ENCODE measurements at regions not wholly inside any gene's neighbourhood (a gene's known extent, or its start where the extent isn't known, plus 50 kb on each side); places are given as distances from the start of the nearest gene placed in this dataset.

- Histone ChIP-seq H3K9me3 (ENCODE audit: control insufficient read depth in 2 of 3, low read length in 3 of 3) (no peaks in the 10 kb centered on the region), H3K27ac (ENCODE audit: low read depth, low read length) (no peak overlapping the region), H3K27me3 (ENCODE audit: control insufficient read depth in 2 of 2, insufficient read depth in 2 of 2, low read length in 2 of 2) (no peaks in the 10 kb centered on the region), H3K36me3 (ENCODE audit: control insufficient read depth in 2 of 3, insufficient read depth in 3 of 3, low read length in 3 of 3) (no peaks in the 10 kb centered on the region), H3K4me1 (ENCODE audit: control insufficient read depth in 2 of 2, insufficient read depth in 2 of 2, low read length in 2 of 2) (no peaks in the 10 kb centered on the region), H3K4me3 (ENCODE audit: low read length) (no peak overlapping the region)
- ChIA-PET POLR2A (no interaction called here), CTCF (no interaction called here)
- Mint-ChIP-seq H3K27me3 (peaks cover 0 to 20% (median 5%) of the 10 kb centered on the region in 5 donors), H3K9me3 (peaks cover 0 to 18% (median 8%) of the 10 kb centered on the region in 11 donors), H3K4me3 (peak overlapping the region in 1 of 10 donors; percentile 1), H3K4me1 (no peaks in the 10 kb centered on the region), H3K27ac (no peak overlapping the region), H3K36me3 (no peaks in the 10 kb centered on the region)
- ATAC-seq: no peak
- DNase-seq: no peak
- intact Hi-C loops (cut with micrococcal nuclease): no loop called here
These were observed 610.5 kb upstream of the PFKP start for GRCh38 chr10:2456834-2457233.

GRCh38 chr10:2445370-2445769, 622.0 kb upstream of the PFKP start:
- Histone ChIP-seq H3K27me3 (ENCODE audit: control insufficient read depth in 2 of 2, insufficient read depth in 2 of 2, low read length in 2 of 2) (no peaks in the 10 kb centered on the region), H3K9me3 (ENCODE audit: control insufficient read depth in 2 of 3, low read length in 3 of 3) (no peaks in the 10 kb centered on the region), H3K4me3 (ENCODE audit: low read length) (no peak overlapping the region), H3K4me1 (ENCODE audit: control insufficient read depth in 2 of 2, insufficient read depth in 2 of 2, low read length in 2 of 2) (no peaks in the 10 kb centered on the region), H3K27ac (ENCODE audit: low read depth, low read length) (no peak overlapping the region), H3K36me3 (ENCODE audit: control insufficient read depth in 2 of 3, insufficient read depth in 3 of 3, low read length in 3 of 3) (no peaks in the 10 kb centered on the region)
- Mint-ChIP-seq H3K27me3 (peaks cover 0 to 4% (median 3%) of the 10 kb centered on the region in 5 donors), H3K27ac (no peak overlapping the region), H3K4me1 (no peaks in the 10 kb centered on the region), H3K36me3 (no peaks in the 10 kb centered on the region), H3K9me3 (peaks cover 0 to 18% (median 1%) of the 10 kb centered on the region in 11 donors), H3K4me3 (no peak overlapping the region)
- intact Hi-C loops (cut with micrococcal nuclease): no loop called here
- ATAC-seq: no peak
- no peak for DNase-seq
- ChIA-PET POLR2A (no interaction called here), CTCF (no interaction called here)

- CTCF ChIA-PET: no interaction called here
- Mint-ChIP-seq H3K36me3 (no peaks in the 10 kb centered on the region), H3K4me1 (no peaks in the 10 kb centered on the region), H3K27ac (no peak overlapping the region), H3K27me3 (peaks cover 0 to 9% (median 5%) of the 10 kb centered on the region in 5 donors), H3K4me3 (no peak overlapping the region), H3K9me3 (peaks cover 0 to 3% (median 0%) of the 10 kb centered on the region in 11 donors)
- no peak for ATAC-seq
- intact Hi-C loops (cut with micrococcal nuclease): no loop called here
- Histone ChIP-seq H3K4me3 (ENCODE audit: low read length) (no peak overlapping the region), H3K27ac (ENCODE audit: low read depth, low read length) (no peak overlapping the region), H3K9me3 (ENCODE audit: control insufficient read depth in 2 of 3, low read length in 3 of 3) (no peaks in the 10 kb centered on the region), H3K27me3 (ENCODE audit: control insufficient read depth in 2 of 2, insufficient read depth in 2 of 2, low read length in 2 of 2) (no peaks in the 10 kb centered on the region), H3K36me3 (ENCODE audit: control insufficient read depth in 2 of 3, insufficient read depth in 3 of 3, low read length in 3 of 3) (no peaks in the 10 kb centered on the region), H3K4me1 (ENCODE audit: control insufficient read depth in 2 of 2, insufficient read depth in 2 of 2, low read length in 2 of 2) (no peaks in the 10 kb centered on the region)
- DNase-seq: no peak
- POLR2A ChIA-PET: no interaction called here
These were observed 627.4 kb upstream of the PFKP start for GRCh38 chr10:2439983-2440382.

GRCh38 chr10:2439000-2439399, 628.3 kb upstream of the PFKP start:
- H3K36me3 Mint-ChIP-seq: no peaks in the 10 kb centered on the region
- no peak overlapping the region for H3K4me3 Mint-ChIP-seq
- CTCF ChIA-PET: no interaction called here
- H3K27ac Mint-ChIP-seq: no peak overlapping the region
- Histone ChIP-seq H3K9me3 (ENCODE audit: control insufficient read depth in 2 of 3, low read length in 3 of 3) (no peaks in the 10 kb centered on the region), H3K4me1 (ENCODE audit: control insufficient read depth in 2 of 2, insufficient read depth in 2 of 2, low read length in 2 of 2) (no peaks in the 10 kb centered on the region), H3K4me3 (ENCODE audit: low read length) (no peak overlapping the region), H3K27ac (ENCODE audit: low read depth, low read length) (no peak overlapping the region), H3K27me3 (ENCODE audit: control insufficient read depth in 2 of 2, insufficient read depth in 2 of 2, low read length in 2 of 2) (no peaks in the 10 kb centered on the region), H3K36me3 (ENCODE audit: control insufficient read depth in 2 of 3, insufficient read depth in 3 of 3, low read length in 3 of 3) (no peaks in the 10 kb centered on the region)
- intact Hi-C loops (cut with micrococcal nuclease): no loop called here
- no peaks in the 10 kb centered on the region for H3K4me1 Mint-ChIP-seq
- DNase-seq (no peak), ATAC-seq (no peak)
- H3K9me3 Mint-ChIP-seq: peaks cover 0 to 7% (median 0%) of the 10 kb centered on the region in 11 donors
- POLR2A ChIA-PET: no interaction called here
- H3K27me3 Mint-ChIP-seq: peaks cover 0 to 11% (median 8%) of the 10 kb centered on the region in 5 donors

- Mint-ChIP-seq H3K9me3 (peaks cover 0 to 7% (median 0%) of the 10 kb centered on the region in 11 donors), H3K27ac (no peak overlapping the region), H3K4me1 (no peaks in the 10 kb centered on the region), H3K4me3 (no peak overlapping the region), H3K27me3 (peaks cover 0 to 11% (median 8%) of the 10 kb centered on the region in 5 donors), H3K36me3 (no peaks in the 10 kb centered on the region)
- no peak for ATAC-seq
- Histone ChIP-seq H3K27me3 (ENCODE audit: control insufficient read depth in 2 of 2, insufficient read depth in 2 of 2, low read length in 2 of 2) (no peaks in the 10 kb centered on the region), H3K27ac (ENCODE audit: low read depth, low read length) (no peak overlapping the region), H3K9me3 (ENCODE audit: control insufficient read depth in 2 of 3, low read length in 3 of 3) (no peaks in the 10 kb centered on the region), H3K36me3 (ENCODE audit: control insufficient read depth in 2 of 3, insufficient read depth in 3 of 3, low read length in 3 of 3) (no peaks in the 10 kb centered on the region), H3K4me1 (ENCODE audit: control insufficient read depth in 2 of 2, insufficient read depth in 2 of 2, low read length in 2 of 2) (no peaks in the 10 kb centered on the region), H3K4me3 (ENCODE audit: low read length) (no peak overlapping the region)
- DNase-seq: no peak
- ChIA-PET CTCF (no interaction called here), POLR2A (no interaction called here)
- intact Hi-C loops (cut with micrococcal nuclease): no loop called here
These were observed 629.0 kb upstream of the PFKP start for GRCh38 chr10:2438248-2438939.

- intact Hi-C loops (cut with micrococcal nuclease): no loop called here
- no peaks in the 10 kb centered on the region for H3K36me3 Mint-ChIP-seq
- H3K27me3 ChIP-seq (ENCODE audit: control insufficient read depth in 2 of 2, insufficient read depth in 2 of 2, low read length in 2 of 2): no peaks in the 10 kb centered on the region
- peaks cover 0 to 7% (median 0%) of the 10 kb centered on the region in 11 donors for H3K9me3 Mint-ChIP-seq
- ATAC-seq (no peak), DNase-seq (no peak)
- no peak overlapping the region for H3K4me3 ChIP-seq (ENCODE audit: low read length)
- no peaks in the 10 kb centered on the region for H3K9me3 ChIP-seq (ENCODE audit: control insufficient read depth in 2 of 3, low read length in 3 of 3)
- ChIA-PET CTCF (no interaction called here), POLR2A (no interaction called here)
- H3K36me3 ChIP-seq (ENCODE audit: control insufficient read depth in 2 of 3, insufficient read depth in 3 of 3, low read length in 3 of 3): no peaks in the 10 kb centered on the region
- no peaks in the 10 kb centered on the region for H3K4me1 ChIP-seq (ENCODE audit: control insufficient read depth in 2 of 2, insufficient read depth in 2 of 2, low read length in 2 of 2)
- H3K27me3 Mint-ChIP-seq: peaks cover 0 to 11% (median 8%) of the 10 kb centered on the region in 5 donors
- no peak overlapping the region for H3K4me3 Mint-ChIP-seq
- no peak overlapping the region for H3K27ac Mint-ChIP-seq
- H3K4me1 Mint-ChIP-seq: no peaks in the 10 kb centered on the region
- no peak overlapping the region for H3K27ac ChIP-seq (ENCODE audit: low read depth, low read length)
These were observed 630.4 kb upstream of the PFKP start for GRCh38 chr10:2436933-2437332.

- H3K36me3 ChIP-seq (ENCODE audit: control insufficient read depth in 2 of 3, insufficient read depth in 3 of 3, low read length in 3 of 3): no peaks in the 10 kb centered on the region
- Mint-ChIP-seq H3K27ac (no peak overlapping the region), H3K4me3 (no peak overlapping the region), H3K4me1 (no peaks in the 10 kb centered on the region), H3K27me3 (peaks cover 0 to 17% (median 8%) of the 10 kb centered on the region in 5 donors), H3K9me3 (peaks cover 0 to 8% (median 0%) of the 10 kb centered on the region in 11 donors), H3K36me3 (no peaks in the 10 kb centered on the region)
- no peaks in the 10 kb centered on the region for H3K4me1 ChIP-seq (ENCODE audit: control insufficient read depth in 2 of 2, insufficient read depth in 2 of 2, low read length in 2 of 2)
- intact Hi-C loops (cut with micrococcal nuclease): no loop called here
- ChIA-PET POLR2A (no interaction called here), CTCF (no interaction called here)
- H3K27ac ChIP-seq (ENCODE audit: low read depth, low read length): no peak overlapping the region
- H3K27me3 ChIP-seq (ENCODE audit: control insufficient read depth in 2 of 2, insufficient read depth in 2 of 2, low read length in 2 of 2): no peaks in the 10 kb centered on the region
- ATAC-seq (no peak), DNase-seq (no peak)
- no peaks in the 10 kb centered on the region for H3K9me3 ChIP-seq (ENCODE audit: control insufficient read depth in 2 of 3, low read length in 3 of 3)
- no peak overlapping the region for H3K4me3 ChIP-seq (ENCODE audit: low read length)
These were observed 635.4 kb upstream of the PFKP start for GRCh38 chr10:2431961-2432360.

Measured in naive thymus-derived CD4-positive, alpha-beta T cell (primary cell).